Mesodermal cell (in vitro differentiated cells): ENCODE measurements at regions not wholly inside any gene's neighbourhood (a gene's known extent, or its start where the extent isn't known, plus 50 kb on each side); places are given as distances from the start of the nearest gene placed in this dataset.

ENCODE experiments used
- H3K27ac ChIP-seq: 2 replicates; pipeline ENCODE4 v1.7.0; 2013; ENCODE audit warnings: mild to moderate bottlenecking, low read depth, low read length, moderate library complexity; ENCODE audit not compliant: severe bottlenecking
- H3K36me3 ChIP-seq: 2 replicates; pipeline ENCODE4 v1.7.1; 2013; ENCODE audit warnings: mild to moderate bottlenecking, low read length, moderate library complexity; ENCODE audit not compliant: control insufficient read depth, insufficient read depth
- H3K4me1 ChIP-seq: one replicate; pipeline ENCODE4 v1.7.1; 2013; ENCODE audit warnings: mild to moderate bottlenecking, low read length; ENCODE audit not compliant: insufficient read depth, control insufficient read depth, poor library complexity, severe bottlenecking
- H3K4me3 ChIP-seq: 2 replicates; pipeline ENCODE4 v1.7.0; 2013; ENCODE audit warnings: low read length, control low read depth, mild to moderate bottlenecking; ENCODE audit not compliant: insufficient read depth, poor library complexity, severe bottlenecking; ENCODE audit errors: extremely low read depth
- H3K9me3 ChIP-seq: 2 replicates; pipeline ENCODE4 v1.7.1; 2013; ENCODE audit warnings: mild to moderate bottlenecking, low read length, moderate library complexity; ENCODE audit not compliant: control insufficient read depth
- WGBS, 2 experiments: methylation state at CpG; one replicate each; pipeline ENCODE4 v1.1.5; 2013; ENCODE audit warnings: missing lambda C conversion rate in 2 of 2; ENCODE audit not compliant: insufficient coverage in 2 of 2; 5-methylcytosine and 5-hydroxymethylcytosine counted together

GRCh38 chr2:76415821-76416220, 705.1 kb upstream of the GCFC2 start:
- no peaks in the 10 kb centered on the region for H3K9me3 ChIP-seq
- no peaks in the 10 kb centered on the region for H3K4me1 ChIP-seq
- H3K36me3 ChIP-seq, result no peaks in the 10 kb centered on the region
- no peak overlapping the region for H3K27ac ChIP-seq
- WGBS, 2 experiments, result 100% methylated on average over 1 of the region's 7 CpGs; no CpG with 5 or more reads in 1 of the 2 experiments
- H3K4me3 ChIP-seq, result no peak overlapping the region

- H3K9me3 ChIP-seq, result no peaks in the 10 kb centered on the region
- H3K4me3 ChIP-seq, result no peak overlapping the region
- H3K27ac ChIP-seq, result no peak overlapping the region
- no peaks in the 10 kb centered on the region for H3K4me1 ChIP-seq
- no peaks in the 10 kb centered on the region for H3K36me3 ChIP-seq
Observed at GRCh38 chr2:76413436-76413835, 702.7 kb upstream of the GCFC2 start.

DNA sequence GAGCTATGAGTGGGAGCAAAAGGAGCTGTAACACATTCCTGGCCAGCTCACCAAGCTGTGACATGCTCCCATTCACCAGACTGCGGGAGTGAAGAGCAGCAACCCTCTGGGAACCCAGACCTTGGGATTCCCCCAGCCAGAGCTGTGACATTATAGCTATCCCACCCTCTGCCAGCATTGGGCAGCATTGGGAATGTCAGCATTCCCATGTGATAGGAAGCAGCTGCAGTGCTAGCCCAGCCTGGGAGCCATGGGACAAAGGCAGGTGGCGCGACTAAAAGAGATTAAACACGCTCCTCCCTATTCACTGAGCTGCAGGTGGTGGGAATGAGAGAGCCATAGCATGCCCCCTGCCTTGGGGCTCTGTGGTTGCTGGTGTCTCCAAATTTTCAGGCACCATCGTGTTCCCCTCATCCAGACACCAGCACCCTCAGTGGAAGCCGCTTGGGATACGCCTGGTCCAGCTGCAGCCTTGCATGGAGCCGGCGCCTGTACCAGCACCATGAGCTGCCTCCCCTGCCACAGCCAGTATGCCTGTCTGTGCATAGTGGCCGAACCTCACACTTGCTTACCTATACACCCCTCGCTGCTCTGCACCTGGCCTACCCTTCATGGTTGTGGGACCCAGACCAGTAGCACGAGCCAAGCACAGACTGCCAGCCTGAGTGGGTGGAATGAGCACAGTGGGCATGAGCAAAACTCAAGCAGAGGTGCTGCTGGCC, 695.6 kb upstream of the GCFC2 start:
- H3K9me3 ChIP-seq, result peaks cover 15% of the 10 kb centered on the region
- H3K36me3 ChIP-seq, result no peaks in the 10 kb centered on the region
- 84 to 85% methylated on average over 7 to 9 of the region's 12 CpGs for WGBS, 2 experiments

DNA sequence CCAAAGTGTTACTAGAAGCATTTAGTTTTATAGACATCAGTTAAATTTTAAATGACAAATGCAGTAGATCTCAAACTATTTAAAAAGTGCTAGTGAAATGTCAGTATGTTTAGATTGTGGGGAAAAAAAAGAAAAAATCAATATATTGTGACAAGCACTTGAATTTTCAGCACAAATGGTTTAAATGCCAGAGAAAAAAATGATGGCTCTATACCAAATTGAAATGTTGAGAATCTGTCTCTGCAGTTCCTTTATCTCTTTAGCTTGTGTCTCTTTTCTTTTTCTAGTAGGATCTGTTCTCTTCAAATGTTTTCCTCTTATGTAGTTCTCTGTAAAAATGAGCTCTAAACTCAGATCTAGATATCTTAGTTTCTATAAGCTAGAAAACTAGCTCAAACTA, 682.6 kb upstream of the GCFC2 start:
- Histone ChIP-seq H3K36me3 (no peaks in the 10 kb centered on the region), H3K4me1 (no peaks in the 10 kb centered on the region), H3K4me3 (no peak overlapping the region), H3K9me3 (no peaks in the 10 kb centered on the region), H3K27ac (no peak overlapping the region)

More for the DNA sequence above, 695.6 kb upstream of the GCFC2 start:
- H3K4me1 ChIP-seq, result no peaks in the 10 kb centered on the region
- H3K27ac ChIP-seq, result no peak overlapping the region
- no peak overlapping the region for H3K4me3 ChIP-seq

GRCh38 chr2:76391678-76392077, 681.0 kb upstream of the GCFC2 start:
- Histone ChIP-seq H3K4me3 (no peak overlapping the region), H3K36me3 (no peaks in the 10 kb centered on the region), H3K27ac (no peak overlapping the region), H3K9me3 (no peaks in the 10 kb centered on the region), H3K4me1 (no peaks in the 10 kb centered on the region)
- 71 to 86% methylated on average over 2 to 3 of the region's 3 CpGs for WGBS, 2 experiments

DNA sequence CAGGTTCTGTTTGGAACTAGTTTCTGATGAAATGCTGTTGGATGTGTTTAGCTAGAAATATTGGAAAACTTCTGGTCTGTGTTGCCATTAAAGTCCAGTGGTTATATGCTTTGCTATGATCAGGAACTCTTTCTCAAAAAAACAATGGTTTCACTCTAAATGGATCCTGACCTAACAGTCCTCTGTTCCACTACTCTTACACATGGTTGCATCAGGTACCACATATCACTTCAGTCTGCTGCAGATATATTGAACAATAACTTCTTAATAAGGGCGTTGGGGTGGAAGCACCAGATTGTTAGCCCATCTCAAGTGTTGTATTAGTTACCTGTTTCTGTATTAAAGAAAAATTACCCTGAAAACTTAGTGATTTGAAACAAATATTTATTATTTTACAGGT, 676.6 kb upstream of the GCFC2 start:
- Histone ChIP-seq H3K36me3 (no peaks in the 10 kb centered on the region), H3K9me3 (no peaks in the 10 kb centered on the region), H3K4me1 (no peaks in the 10 kb centered on the region), H3K4me3 (no peak overlapping the region), H3K27ac (no peak overlapping the region)
- WGBS, 2 experiments, result no CpG with 5 or more reads among the region's 1 CpG

- H3K27ac ChIP-seq, result no peak overlapping the region
- H3K9me3 ChIP-seq, result no peaks in the 10 kb centered on the region
- H3K36me3 ChIP-seq, result no peaks in the 10 kb centered on the region
- 100% methylated on average over 1 of the region's 1 CpG for WGBS, 2 experiments
- H3K4me3 ChIP-seq, result no peak overlapping the region
- H3K4me1 ChIP-seq, result no peaks in the 10 kb centered on the region
Observed at GRCh38 chr2:76385943-76386342, 675.2 kb upstream of the GCFC2 start.

- no peaks in the 10 kb centered on the region for H3K9me3 ChIP-seq
- no peak overlapping the region for H3K4me3 ChIP-seq
- H3K27ac ChIP-seq, result no peak overlapping the region
- H3K4me1 ChIP-seq, result no peaks in the 10 kb centered on the region
- no peaks in the 10 kb centered on the region for H3K36me3 ChIP-seq
Observed at GRCh38 chr2:76381624-76382023, 670.9 kb upstream of the GCFC2 start.

- Histone ChIP-seq H3K4me3 (no peak overlapping the region), H3K9me3 (no peaks in the 10 kb centered on the region), H3K4me1 (no peaks in the 10 kb centered on the region), H3K27ac (no peak overlapping the region), H3K36me3 (no peaks in the 10 kb centered on the region)
- WGBS, 2 experiments, result no CpG with 5 or more reads among the region's 1 CpG
Observed at GRCh38 chr2:76378140-76378539, 667.4 kb upstream of the GCFC2 start.

DNA sequence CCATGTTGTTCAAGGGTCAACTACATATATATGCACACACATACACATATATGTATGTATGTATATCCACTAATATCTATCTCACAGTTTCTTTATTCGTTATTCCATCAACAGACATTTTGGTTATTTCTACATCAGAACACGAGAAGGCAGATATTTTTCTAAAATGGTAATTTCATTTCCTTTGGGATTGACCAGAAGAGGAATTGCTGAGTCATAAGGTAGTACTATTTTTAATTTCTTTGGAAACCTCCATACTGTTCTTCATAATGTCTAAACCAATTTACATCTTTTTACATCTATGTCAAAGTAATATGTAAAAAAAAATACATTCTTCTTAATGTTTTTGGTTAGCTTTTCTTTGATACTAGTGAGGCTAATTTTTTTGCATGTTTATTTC, 630.7 kb upstream of the GCFC2 start:
- Histone ChIP-seq H3K4me3 (no peak overlapping the region), H3K4me1 (no peaks in the 10 kb centered on the region), H3K27ac (no peak overlapping the region), H3K9me3 (no peaks in the 10 kb centered on the region), H3K36me3 (no peaks in the 10 kb centered on the region)
- no CpG with 5 or more reads among the region's 2 CpGs for WGBS, 2 experiments

DNA sequence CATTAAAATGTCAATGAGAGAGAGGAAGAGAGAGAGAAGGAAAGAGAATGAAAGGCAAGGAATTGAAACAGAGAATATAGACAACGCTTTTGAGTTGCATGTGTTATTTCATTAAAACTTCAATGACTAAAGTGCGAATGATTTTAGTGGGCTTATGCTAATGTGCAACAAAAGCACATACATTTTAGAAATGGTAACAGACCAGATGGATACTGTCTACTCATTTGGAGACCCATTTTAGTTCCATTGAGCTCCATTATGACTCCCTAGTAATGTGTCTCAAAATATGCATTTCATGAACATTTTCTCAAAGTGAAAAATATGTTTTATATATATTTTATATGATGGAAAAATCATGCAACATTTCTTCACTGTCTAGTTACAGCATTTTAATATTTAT, 622.2 kb upstream of the GCFC2 start:
- WGBS, 2 experiments, result 75 to 80% methylated on average over 1 to 2 of the region's 2 CpGs
- Histone ChIP-seq H3K4me3 (no peak overlapping the region), H3K27ac (no peak overlapping the region), H3K36me3 (no peaks in the 10 kb centered on the region), H3K9me3 (no peaks in the 10 kb centered on the region), H3K4me1 (no peaks in the 10 kb centered on the region)
